ENCODE measurements at regions not wholly inside any gene's neighbourhood (a gene's known extent, or its start where the extent isn't known, plus 50 kb on each side); places are given as distances from the start of the nearest gene placed in this dataset.

GRCh38 chr22:26842103-26842502 is 184.7 kb downstream of the MIAT start:
- WGBS, 4 donors, result 81 to 100% (median 88%) methylated on average over 2 to 5 of the region's 5 CpGs
- H3K4me3 ChIP-seq, result no peak overlapping the region
- no peaks in the 10 kb centered on the region for H3K9me3 ChIP-seq (replicated peaks in 1 of 3)
- TF ChIP-seq, protein P1, sequence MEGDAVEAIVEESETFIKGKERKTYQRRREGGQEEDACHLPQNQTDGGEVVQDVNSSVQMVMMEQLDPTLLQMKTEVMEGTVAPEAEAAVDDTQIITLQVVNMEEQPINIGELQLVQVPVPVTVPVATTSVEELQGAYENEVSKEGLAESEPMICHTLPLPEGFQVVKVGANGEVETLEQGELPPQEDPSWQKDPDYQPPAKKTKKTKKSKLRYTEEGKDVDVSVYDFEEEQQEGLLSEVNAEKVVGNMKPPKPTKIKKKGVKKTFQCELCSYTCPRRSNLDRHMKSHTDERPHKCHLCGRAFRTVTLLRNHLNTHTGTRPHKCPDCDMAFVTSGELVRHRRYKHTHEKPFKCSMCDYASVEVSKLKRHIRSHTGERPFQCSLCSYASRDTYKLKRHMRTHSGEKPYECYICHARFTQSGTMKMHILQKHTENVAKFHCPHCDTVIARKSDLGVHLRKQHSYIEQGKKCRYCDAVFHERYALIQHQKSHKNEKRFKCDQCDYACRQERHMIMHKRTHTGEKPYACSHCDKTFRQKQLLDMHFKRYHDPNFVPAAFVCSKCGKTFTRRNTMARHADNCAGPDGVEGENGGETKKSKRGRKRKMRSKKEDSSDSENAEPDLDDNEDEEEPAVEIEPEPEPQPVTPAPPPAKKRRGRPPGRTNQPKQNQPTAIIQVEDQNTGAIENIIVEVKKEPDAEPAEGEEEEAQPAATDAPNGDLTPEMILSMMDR (IDR thresholded peaks at IDR 0.05), result no peak
- no peak for TF ChIP-seq POLR2A (IDR thresholded peaks at IDR 0.05)
- no peaks in the 10 kb centered on the region for H3K36me3 ChIP-seq (replicated peaks in 1 of 2)
- intact Hi-C loops (cut with DNase I), result loop anchor here in 1 of 2 donors (10.0 kb wide), 1 partner anchor 57 kb away; no protein-coding TSS in a partner anchor
- DNase-seq, result no peak
- H3K27ac ChIP-seq, result no peak overlapping the region
- H3K27me3 ChIP-seq, result no peaks in the 10 kb centered on the region
- no peaks in the 10 kb centered on the region for H3K4me1 ChIP-seq (replicated peaks in 1 of 2)

DNA sequence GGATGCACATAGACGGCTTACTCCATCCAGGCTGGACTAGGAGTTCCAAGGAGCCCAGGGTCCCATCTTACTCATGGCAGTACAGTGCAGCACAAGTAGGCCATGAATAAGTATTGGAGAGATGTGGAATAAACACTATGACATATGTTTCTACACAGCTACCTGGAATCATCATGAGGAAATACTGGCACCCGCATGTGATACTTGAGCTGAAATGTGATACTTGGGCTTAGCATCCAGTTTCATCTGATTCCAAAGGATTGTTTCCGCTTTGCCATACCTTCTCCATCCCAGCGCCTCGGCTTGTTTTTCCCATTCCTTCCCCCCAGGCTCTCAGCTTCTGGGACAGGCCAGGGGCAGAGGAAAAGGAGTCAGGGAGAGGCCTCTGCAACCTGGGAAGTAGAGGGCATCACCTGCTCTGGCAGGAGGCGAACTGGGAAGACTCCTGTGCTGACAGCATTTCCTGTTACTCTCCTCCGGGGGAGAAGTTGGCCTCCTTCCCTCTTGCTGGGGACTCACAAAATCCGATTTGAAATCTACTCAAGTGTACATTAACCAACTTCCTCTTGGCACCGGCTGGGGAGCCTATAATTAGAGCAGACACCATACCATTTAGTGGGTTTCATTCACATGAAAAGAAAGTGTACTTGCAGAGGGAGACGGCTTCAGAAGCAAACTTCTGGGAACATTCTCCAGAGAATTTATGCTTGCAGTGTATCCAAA is 187.8 kb downstream of the MIAT start:
- Histone ChIP-seq H3K9me3 (replicated peaks in 1 of 3) (no peaks in the 10 kb centered on the region), H3K27ac (no peak overlapping the region), H3K4me3 (no peak overlapping the region), H3K36me3 (replicated peaks in 1 of 2) (no peaks in the 10 kb centered on the region), H3K4me1 (replicated peaks in 1 of 2) (no peaks in the 10 kb centered on the region), H3K27me3 (no peaks in the 10 kb centered on the region)
- DNase-seq, result peak in 2 of 7 donors; percentile 2 to 41
- 54 to 73% (median 61%) methylated on average over 10 of the region's 10 CpGs for WGBS, 4 donors
- intact Hi-C loops (cut with DNase I), result loop anchor here in 1 of 2 donors (10.0 kb wide), 1 partner anchor 60 kb away; no protein-coding TSS in a partner anchor
- TF ChIP-seq, protein P1 (IDR thresholded peaks at IDR 0.05), result no peak
- no peak for TF ChIP-seq POLR2A (IDR thresholded peaks at IDR 0.05)

DNA sequence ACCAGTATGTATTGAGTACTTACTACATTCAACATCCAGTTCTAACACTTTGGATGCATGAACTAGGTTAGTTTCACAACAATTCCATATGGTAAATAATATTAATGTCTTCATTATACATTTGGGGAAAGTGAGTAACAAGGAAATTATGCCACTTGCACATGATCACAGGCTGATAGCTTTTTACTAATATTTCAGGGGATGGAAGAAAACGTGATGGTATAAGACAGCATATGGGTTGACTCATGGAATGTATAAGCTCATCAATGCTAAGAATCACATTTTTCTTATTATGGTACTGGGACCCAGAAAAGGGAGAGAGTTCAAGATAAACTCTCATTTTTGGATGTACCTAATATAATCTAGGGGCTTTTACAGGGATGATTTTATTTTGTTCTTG is 188.7 kb downstream of the MIAT start:
- intact Hi-C loops (cut with DNase I), result loop anchor here in 1 of 2 donors (10.0 kb wide), 1 partner anchor 61 kb away; no protein-coding TSS in a partner anchor
- no peak overlapping the region for H3K4me3 ChIP-seq
- no peak overlapping the region for H3K27ac ChIP-seq
- DNase-seq, result no peak
- TF ChIP-seq, protein P1 (IDR thresholded peaks at IDR 0.05), result no peak
- no peak for TF ChIP-seq POLR2A (IDR thresholded peaks at IDR 0.05)
- H3K4me1 ChIP-seq (replicated peaks in 1 of 2), result no peaks in the 10 kb centered on the region
- H3K9me3 ChIP-seq (replicated peaks in 1 of 3), result no peaks in the 10 kb centered on the region
- no peaks in the 10 kb centered on the region for H3K27me3 ChIP-seq
- WGBS, 4 donors, result 72 to 93% (median 80%) methylated on average over 1 of the region's 1 CpG
- no peaks in the 10 kb centered on the region for H3K36me3 ChIP-seq (replicated peaks in 1 of 2)

DNA sequence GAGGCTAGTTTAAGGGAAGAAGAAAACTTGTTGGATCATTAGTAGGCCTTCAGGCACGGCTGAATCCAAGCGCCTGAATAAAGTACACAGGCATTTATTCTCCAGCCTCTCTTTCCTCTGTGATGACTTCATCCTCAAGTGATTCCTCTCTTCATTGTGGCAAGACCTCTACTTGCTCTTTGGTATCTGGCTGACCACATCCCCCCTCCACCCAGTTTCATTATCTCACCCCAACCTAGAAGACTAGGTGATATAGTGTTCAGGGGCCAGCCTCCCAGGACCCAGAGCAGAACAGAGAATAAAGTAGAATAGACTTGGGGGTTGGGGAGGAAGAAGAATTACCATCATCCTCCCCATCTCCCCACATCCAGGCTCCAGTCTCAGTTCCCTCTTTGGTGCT is 189.3 kb downstream of the MIAT start:
- H3K27me3 ChIP-seq, result no peaks in the 10 kb centered on the region
- no peak overlapping the region for H3K4me3 ChIP-seq
- 86 to 93% (median 90%) methylated on average over 2 of the region's 2 CpGs for WGBS, 4 donors
- H3K9me3 ChIP-seq (replicated peaks in 1 of 3), result no peaks in the 10 kb centered on the region
- intact Hi-C loops (cut with DNase I), result loop anchor here in 1 of 2 donors (10.0 kb wide), 1 partner anchor 62 kb away; no protein-coding TSS in a partner anchor
- DNase-seq, result peak in 1 of 7 donors; percentile 5
- H3K27ac ChIP-seq, result no peak overlapping the region
- H3K36me3 ChIP-seq (replicated peaks in 1 of 2), result no peaks in the 10 kb centered on the region
- TF ChIP-seq, protein P1 (IDR thresholded peaks at IDR 0.05), result no peak
- TF ChIP-seq POLR2A (IDR thresholded peaks at IDR 0.05), result no peak
- no peaks in the 10 kb centered on the region for H3K4me1 ChIP-seq (replicated peaks in 1 of 2)

Data from adrenal gland (tissue), 9 donors.